ENCODE measurements at regions not wholly inside any gene's neighbourhood (a gene's known extent, or its start where the extent isn't known, plus 50 kb on each side); places are given as distances from the start of the nearest gene placed in this dataset.

DNA sequence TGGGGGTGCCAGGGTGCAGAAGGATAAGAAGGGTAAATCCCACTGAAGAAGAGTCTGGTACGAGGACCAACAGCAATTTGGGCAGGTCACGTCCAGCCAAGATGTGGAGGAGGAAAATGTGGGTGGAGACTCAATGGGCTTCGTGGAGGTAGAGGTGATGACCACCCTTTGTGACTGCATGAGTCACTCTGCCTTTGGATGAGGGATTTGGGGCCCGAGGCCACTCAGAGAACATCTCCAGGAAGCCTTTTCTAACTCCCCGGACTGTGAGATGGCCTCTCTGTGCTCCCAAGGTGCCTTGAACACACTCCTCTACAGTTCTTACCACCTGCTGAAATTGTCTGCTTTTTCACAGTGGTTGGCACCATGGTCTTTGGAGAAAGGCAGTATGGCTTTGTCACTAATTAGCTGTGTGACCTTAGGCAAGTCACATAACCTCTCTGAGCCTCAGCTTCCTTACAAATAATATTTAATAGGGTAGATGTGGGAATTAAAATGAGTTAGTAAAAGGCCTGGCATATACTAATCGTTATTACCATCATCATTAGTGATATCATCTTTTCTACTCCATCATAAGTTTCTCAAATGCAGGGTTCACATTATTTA, 67.0 kb upstream of the ARHGAP5 start:
- H3K27ac ChIP-seq (ENCODE audit: low read depth, low read length): no peak overlapping the region
- no peak overlapping the region for H3K9ac ChIP-seq (ENCODE audit: low read length)
- no peaks in the 10 kb centered on the region for H3K9me3 ChIP-seq (ENCODE audit: insufficient read depth, low read length)
- no peaks in the 10 kb centered on the region for H3K36me3 ChIP-seq (ENCODE audit: low read length)
- no peaks in the 10 kb centered on the region for H3K27me3 ChIP-seq (ENCODE audit: low read length)
- no peak overlapping the region for H3K4me3 ChIP-seq (ENCODE audit: insufficient read depth, low read length, poor library complexity, severe bottlenecking)
- no peak overlapping the region for H2AFZ ChIP-seq (ENCODE audit: low read depth, low read length, severe bottlenecking)
- no peaks in the 10 kb centered on the region for H3F3A ChIP-seq (ENCODE audit: insufficient read depth)
- no peaks in the 10 kb centered on the region for H4K20me1 ChIP-seq (ENCODE audit: low read depth, low read length)
- H3K4me2 ChIP-seq (ENCODE audit: low read depth, low read length, poor library complexity, severe bottlenecking): no peak overlapping the region
- H3K9me2 ChIP-seq (replicated peaks; ENCODE audit: insufficient read depth, low read length): no peaks in the 10 kb centered on the region
- TF ChIP-seq EZH2phosphoT487 (conservative IDR thresholded peaks at IDR 0.05; ENCODE audit: low read length): no peak
- TF ChIP-seq, protein P1, sequence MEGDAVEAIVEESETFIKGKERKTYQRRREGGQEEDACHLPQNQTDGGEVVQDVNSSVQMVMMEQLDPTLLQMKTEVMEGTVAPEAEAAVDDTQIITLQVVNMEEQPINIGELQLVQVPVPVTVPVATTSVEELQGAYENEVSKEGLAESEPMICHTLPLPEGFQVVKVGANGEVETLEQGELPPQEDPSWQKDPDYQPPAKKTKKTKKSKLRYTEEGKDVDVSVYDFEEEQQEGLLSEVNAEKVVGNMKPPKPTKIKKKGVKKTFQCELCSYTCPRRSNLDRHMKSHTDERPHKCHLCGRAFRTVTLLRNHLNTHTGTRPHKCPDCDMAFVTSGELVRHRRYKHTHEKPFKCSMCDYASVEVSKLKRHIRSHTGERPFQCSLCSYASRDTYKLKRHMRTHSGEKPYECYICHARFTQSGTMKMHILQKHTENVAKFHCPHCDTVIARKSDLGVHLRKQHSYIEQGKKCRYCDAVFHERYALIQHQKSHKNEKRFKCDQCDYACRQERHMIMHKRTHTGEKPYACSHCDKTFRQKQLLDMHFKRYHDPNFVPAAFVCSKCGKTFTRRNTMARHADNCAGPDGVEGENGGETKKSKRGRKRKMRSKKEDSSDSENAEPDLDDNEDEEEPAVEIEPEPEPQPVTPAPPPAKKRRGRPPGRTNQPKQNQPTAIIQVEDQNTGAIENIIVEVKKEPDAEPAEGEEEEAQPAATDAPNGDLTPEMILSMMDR (IDR thresholded peaks at IDR 0.05; ENCODE audit: insufficient read depth, low read length, poor library complexity, severe bottlenecking): no peak
- H3K79me2 ChIP-seq (ENCODE audit: insufficient read depth, low read length): no peaks in the 10 kb centered on the region

DNA sequence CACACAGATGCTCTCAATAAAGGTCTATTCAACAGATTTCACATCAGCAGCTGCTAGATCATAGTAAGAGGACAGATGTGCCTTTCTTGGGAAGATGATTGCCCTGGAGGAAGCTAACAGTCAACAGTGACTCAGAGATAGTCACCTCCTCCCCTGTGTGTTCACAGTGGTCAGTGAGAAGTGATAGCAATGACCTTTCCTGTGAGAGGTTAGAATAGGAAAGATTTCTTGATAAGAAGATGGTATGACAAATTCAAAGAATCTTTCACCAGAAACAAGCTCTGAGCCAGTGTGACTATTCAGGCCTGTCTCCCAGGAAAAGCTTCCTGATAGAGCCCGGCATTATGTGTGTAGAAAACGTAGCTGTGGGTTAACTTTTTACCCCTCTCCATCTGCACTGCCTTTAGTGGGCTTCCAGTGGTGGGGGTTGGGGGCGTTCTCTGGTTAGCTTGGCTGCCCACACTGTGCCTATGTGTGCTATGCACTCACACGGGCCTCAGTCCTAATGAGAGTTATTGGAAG, 66.4 kb upstream of the ARHGAP5 start:
- Histone ChIP-seq H3F3A (ENCODE audit: insufficient read depth) (no peaks in the 10 kb centered on the region), H2AFZ (ENCODE audit: low read depth, low read length, severe bottlenecking) (no peak overlapping the region), H3K79me2 (ENCODE audit: insufficient read depth, low read length) (no peaks in the 10 kb centered on the region), H3K9me3 (ENCODE audit: insufficient read depth, low read length) (no peaks in the 10 kb centered on the region), H3K4me2 (ENCODE audit: low read depth, low read length, poor library complexity, severe bottlenecking) (no peak overlapping the region), H3K4me3 (ENCODE audit: insufficient read depth, low read length, poor library complexity, severe bottlenecking) (no peak overlapping the region), H3K36me3 (ENCODE audit: low read length) (no peaks in the 10 kb centered on the region), H3K27ac (ENCODE audit: low read depth, low read length) (no peak overlapping the region), H3K9ac (ENCODE audit: low read length) (no peak overlapping the region), H4K20me1 (ENCODE audit: low read depth, low read length) (no peaks in the 10 kb centered on the region), H3K9me2 (replicated peaks; ENCODE audit: insufficient read depth, low read length) (no peaks in the 10 kb centered on the region), H3K27me3 (ENCODE audit: low read length) (no peaks in the 10 kb centered on the region)
- TF ChIP-seq, protein P1 (IDR thresholded peaks at IDR 0.05; ENCODE audit: insufficient read depth, low read length, poor library complexity, severe bottlenecking): no peak
- no peak for TF ChIP-seq EZH2phosphoT487 (conservative IDR thresholded peaks at IDR 0.05; ENCODE audit: low read length)

DNA sequence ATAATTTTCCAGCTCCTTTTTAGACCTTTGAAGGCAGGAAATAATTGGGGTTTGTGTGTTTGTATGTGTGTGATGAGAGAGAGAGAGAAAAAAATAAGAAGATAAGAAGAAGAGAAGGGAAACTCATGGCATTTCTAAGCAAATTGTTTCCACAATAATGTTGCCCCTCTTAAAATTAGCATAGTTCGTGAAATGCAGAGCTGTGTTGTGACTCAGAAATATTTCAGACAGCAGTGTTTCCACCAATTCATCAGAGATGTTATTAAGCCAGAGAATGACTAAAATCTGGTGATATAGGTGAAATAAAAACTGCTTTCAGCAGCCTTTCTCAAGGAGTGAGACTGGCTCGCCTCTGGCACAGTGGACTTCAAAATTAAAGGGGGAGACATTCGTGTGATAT, 65.9 kb upstream of the ARHGAP5 start:
- H3K4me2 ChIP-seq (ENCODE audit: low read depth, low read length, poor library complexity, severe bottlenecking): no peak overlapping the region
- no peaks in the 10 kb centered on the region for H3K27me3 ChIP-seq (ENCODE audit: low read length)
- H3K9ac ChIP-seq (ENCODE audit: low read length): no peak overlapping the region
- no peaks in the 10 kb centered on the region for H3K9me2 ChIP-seq (replicated peaks; ENCODE audit: insufficient read depth, low read length)
- no peaks in the 10 kb centered on the region for H3K79me2 ChIP-seq (ENCODE audit: insufficient read depth, low read length)
- no peak overlapping the region for H3K4me3 ChIP-seq (ENCODE audit: insufficient read depth, low read length, poor library complexity, severe bottlenecking)
- H3K9me3 ChIP-seq (ENCODE audit: insufficient read depth, low read length): no peaks in the 10 kb centered on the region
- H3K27ac ChIP-seq (ENCODE audit: low read depth, low read length): no peak overlapping the region
- no peaks in the 10 kb centered on the region for H3K36me3 ChIP-seq (ENCODE audit: low read length)
- H3F3A ChIP-seq (ENCODE audit: insufficient read depth): no peaks in the 10 kb centered on the region
- H2AFZ ChIP-seq (ENCODE audit: low read depth, low read length, severe bottlenecking): no peak overlapping the region
- no peaks in the 10 kb centered on the region for H4K20me1 ChIP-seq (ENCODE audit: low read depth, low read length)
- TF ChIP-seq, protein P1 (IDR thresholded peaks at IDR 0.05; ENCODE audit: insufficient read depth, low read length, poor library complexity, severe bottlenecking): no peak
- TF ChIP-seq EZH2phosphoT487 (conservative IDR thresholded peaks at IDR 0.05; ENCODE audit: low read length): no peak

Data from SU-DHL-6 (cell line).